GM20000 (cell line): ENCODE measurements at regions not wholly inside any gene's neighbourhood (a gene's known extent, or its start where the extent isn't known, plus 50 kb on each side); places are given as distances from the start of the nearest gene placed in this dataset.

Experiments
- DNase-seq: peaks from one replicate; pipeline ENCODE4 v3.0.0; 2012; ENCODE audit warnings: low spot score
- CTCF ChIP-seq: IDR thresholded peaks from 2 replicates; pipeline ENCODE4 v1.5.1; 2012; ENCODE audit warnings: mild to moderate bottlenecking, control low read depth; ENCODE audit errors: extremely low read depth, missing control alignments

- DNase-seq, result no peak
- TF ChIP-seq CTCF, result no peak
Observed at GRCh38 chr9:14021871-14022525, 291.9 kb downstream of the NFIB start.

DNA sequence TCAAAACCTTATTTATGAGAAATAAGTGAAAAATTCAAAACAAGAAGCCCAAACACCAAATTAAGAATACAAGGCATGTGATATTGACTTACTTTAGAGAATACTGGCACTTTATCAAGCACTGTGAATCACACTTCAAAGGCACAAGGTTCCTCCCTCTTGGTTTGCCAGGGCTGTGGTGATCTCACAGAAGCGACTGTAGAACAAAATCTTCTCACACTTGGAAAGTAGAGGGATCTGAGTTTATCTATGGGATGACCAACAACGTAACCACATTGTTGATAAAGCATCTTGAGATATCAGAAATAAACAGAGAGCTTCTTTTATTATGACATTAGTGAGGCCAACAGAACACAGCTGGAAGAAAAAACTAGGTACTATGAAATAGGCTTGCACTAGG is 295.9 kb downstream of the NFIB start:
- TF ChIP-seq CTCF, result no peak
- DNase-seq, result no peak

DNA sequence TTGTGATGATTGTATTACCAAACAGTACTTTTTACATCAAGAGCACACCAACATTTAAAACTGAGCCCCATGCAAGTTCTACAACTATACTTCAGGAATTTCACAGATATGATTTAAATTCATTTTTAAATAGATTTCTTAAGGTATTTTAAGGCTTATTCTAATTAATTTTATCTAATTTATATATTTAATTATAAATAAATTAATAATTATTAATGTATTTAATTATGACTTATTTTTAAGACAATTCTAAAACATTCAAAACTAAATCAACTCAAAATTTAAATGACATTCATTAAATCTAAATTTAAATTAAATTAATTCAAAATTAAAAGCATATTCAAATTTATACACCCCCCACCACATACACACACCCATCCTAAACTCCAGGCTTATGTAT is 299.2 kb downstream of the NFIB start:
- no peak for TF ChIP-seq CTCF
- no peak for DNase-seq

- no peak for TF ChIP-seq CTCF
- DNase-seq, result no peak
Observed at GRCh38 chr9:14014218-14014617, 299.7 kb downstream of the NFIB start.

GRCh38 chr9:14011799-14012560 is 302.0 kb downstream of the NFIB start:
- DNase-seq, result no peak
- TF ChIP-seq CTCF, result no peak

GRCh38 chr9:14007190-14007769 is 306.7 kb downstream of the NFIB start:
- TF ChIP-seq CTCF, result no peak
- DNase-seq, result no peak
